ENCODE measurements at regions not wholly inside any gene's neighbourhood (a gene's known extent, or its start where the extent isn't known, plus 50 kb on each side); places are given as distances from the start of the nearest gene placed in this dataset.

DNA sequence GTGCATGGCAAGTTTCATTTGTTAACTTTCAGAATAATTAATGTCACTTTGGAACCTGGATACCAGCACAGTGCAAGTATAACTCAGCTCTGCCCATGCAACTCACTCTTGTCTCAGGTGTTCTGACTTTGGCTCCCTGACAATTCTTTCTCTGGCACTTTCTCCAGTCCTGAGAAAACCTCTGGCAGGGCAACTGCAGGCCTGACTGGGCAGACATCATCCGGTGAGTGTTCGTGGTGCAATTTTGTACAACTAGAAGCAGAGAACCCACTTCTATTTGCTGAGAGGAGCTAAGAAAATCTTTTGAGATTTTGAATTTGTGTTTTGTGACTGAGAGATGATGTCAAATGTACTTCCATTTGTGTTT is 143.0 kb downstream of the AQP4 start:
- H3K36me3 ChIP-seq (ENCODE audit: control insufficient read depth in 1 of 2, insufficient read depth in 2 of 2, low read length in 2 of 2), result no peaks in the 10 kb centered on the region
- H3K4me1 ChIP-seq (ENCODE audit: control insufficient read depth in 1 of 2, insufficient read depth in 2 of 2, low read length in 2 of 2), result no peaks in the 10 kb centered on the region
- no peaks in the 10 kb centered on the region for H3K27me3 ChIP-seq (ENCODE audit: control insufficient read depth in 1 of 2, insufficient read depth in 2 of 2, low read length in 2 of 2)
- no peak overlapping the region for H3K4me3 ChIP-seq (ENCODE audit: low read depth in 1 of 2, low read length in 2 of 2)
- H3K27ac ChIP-seq (ENCODE audit: low read depth, low read length), result no peak overlapping the region
- H3K9ac ChIP-seq (ENCODE audit: low read depth in 1 of 2, low read length in 2 of 2), result no peak overlapping the region
- no peaks in the 10 kb centered on the region for H3K9me3 ChIP-seq (ENCODE audit: control insufficient read depth in 1 of 2, low read length in 2 of 2)

DNA sequence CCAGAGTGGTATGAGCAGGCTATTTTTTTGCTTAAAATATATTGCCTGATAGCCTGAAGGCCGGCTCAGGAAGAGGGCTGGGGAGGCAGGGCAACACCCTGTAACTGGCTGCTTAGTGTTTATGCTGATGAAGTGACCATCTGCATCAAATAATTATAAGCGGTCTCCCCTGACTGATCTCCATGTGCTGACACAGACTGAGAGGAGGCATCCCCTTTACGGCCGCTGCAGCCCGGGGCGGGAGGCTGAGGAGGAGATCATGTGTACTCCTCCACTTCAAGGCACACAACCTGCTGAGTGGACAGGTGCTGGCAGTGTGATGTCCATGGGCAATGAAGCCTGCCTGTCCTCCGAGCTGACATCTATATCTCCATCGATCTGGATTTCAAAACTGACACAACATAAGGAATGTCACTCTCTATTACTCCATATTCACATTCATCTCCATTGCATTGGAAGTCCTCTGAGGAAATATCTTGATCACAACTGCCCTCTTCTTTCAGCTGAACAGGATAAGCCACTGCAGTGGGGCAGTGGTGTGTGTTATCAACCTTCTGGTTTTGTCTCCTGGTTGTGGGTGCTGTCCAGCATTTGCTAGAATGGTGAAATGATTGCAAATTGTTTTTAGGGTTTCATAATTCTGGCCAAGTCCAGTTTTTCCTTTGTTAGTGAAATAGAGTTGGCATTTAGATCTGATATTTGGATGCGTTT is 143.5 kb downstream of the AQP4 start:
- H3K36me3 ChIP-seq (ENCODE audit: control insufficient read depth in 1 of 2, insufficient read depth in 2 of 2, low read length in 2 of 2), result no peaks in the 10 kb centered on the region
- no peaks in the 10 kb centered on the region for H3K4me1 ChIP-seq (ENCODE audit: control insufficient read depth in 1 of 2, insufficient read depth in 2 of 2, low read length in 2 of 2)

DNA sequence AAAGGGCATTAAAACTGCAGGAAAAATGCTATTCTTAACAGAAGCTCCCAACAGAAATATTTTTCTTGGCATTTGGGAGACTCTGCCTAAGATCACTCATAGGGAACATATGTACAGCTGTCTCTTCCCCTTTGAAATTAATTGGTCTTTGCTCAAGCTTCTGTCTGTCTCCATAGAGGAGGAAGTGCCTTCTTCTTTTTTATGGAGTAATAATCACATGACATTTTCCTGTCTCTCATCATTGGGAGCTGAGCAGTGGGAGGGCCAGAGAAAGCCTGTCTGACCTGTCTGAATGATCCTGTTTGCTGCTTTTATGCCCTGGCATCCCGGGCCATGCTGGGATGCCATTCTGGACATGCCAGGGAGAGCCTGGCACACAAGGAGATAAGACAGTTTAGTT is 145.6 kb downstream of the AQP4 start:
- H3K27me3 ChIP-seq (ENCODE audit: control insufficient read depth in 1 of 2, insufficient read depth in 2 of 2, low read length in 2 of 2), result no peaks in the 10 kb centered on the region
- no peak overlapping the region for H3K9ac ChIP-seq (ENCODE audit: low read depth in 1 of 2, low read length in 2 of 2)
- no peak overlapping the region for H3K27ac ChIP-seq (ENCODE audit: low read depth, low read length)

More for the DNA sequence above, 143.5 kb downstream of the AQP4 start:
- H3K9ac ChIP-seq (ENCODE audit: low read depth in 1 of 2, low read length in 2 of 2), result no peak overlapping the region
- H3K4me3 ChIP-seq (ENCODE audit: low read depth in 1 of 2, low read length in 2 of 2), result no peak overlapping the region
- no peaks in the 10 kb centered on the region for H3K27me3 ChIP-seq (ENCODE audit: control insufficient read depth in 1 of 2, insufficient read depth in 2 of 2, low read length in 2 of 2)
- H3K27ac ChIP-seq (ENCODE audit: low read depth, low read length), result no peak overlapping the region
- no peaks in the 10 kb centered on the region for H3K9me3 ChIP-seq (ENCODE audit: control insufficient read depth in 1 of 2, low read length in 2 of 2)

DNA sequence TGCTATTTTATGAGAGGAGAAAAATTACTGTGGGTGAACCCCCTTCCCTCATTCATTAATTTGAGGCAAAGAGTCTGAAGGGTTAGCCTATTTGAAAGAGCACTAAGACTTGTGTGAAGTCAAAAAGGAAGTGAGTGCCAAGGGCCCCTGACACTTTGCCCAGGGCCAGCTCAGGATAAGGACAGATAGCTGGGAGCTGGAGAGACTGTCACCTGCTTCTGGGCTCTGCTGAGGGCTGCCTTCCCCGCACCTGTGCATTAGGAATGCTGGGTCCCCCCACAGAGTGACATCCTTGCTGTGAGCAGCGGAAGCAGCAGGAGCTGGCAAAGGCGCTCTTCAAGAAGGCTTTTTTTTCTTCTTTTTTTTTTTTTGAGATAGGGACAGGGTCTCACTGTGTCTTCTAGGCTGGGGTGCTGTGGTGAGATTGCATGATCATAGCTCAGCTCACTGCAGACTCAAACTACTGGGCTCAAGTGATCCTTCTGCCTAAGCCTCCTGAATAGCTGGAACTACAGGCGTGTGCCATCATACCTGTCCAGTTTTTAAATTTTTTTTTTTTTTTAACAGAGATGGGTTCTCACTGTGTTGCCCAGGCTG is 148.3 kb downstream of the AQP4 start:
- H3K27ac ChIP-seq (ENCODE audit: low read depth, low read length), result no peak overlapping the region
- H3K9me3 ChIP-seq (ENCODE audit: control insufficient read depth in 1 of 2, low read length in 2 of 2), result no peaks in the 10 kb centered on the region
- H3K4me1 ChIP-seq (ENCODE audit: control insufficient read depth in 1 of 2, insufficient read depth in 2 of 2, low read length in 2 of 2), result no peaks in the 10 kb centered on the region
- H3K36me3 ChIP-seq (ENCODE audit: control insufficient read depth in 1 of 2, insufficient read depth in 2 of 2, low read length in 2 of 2), result no peaks in the 10 kb centered on the region
- no peak overlapping the region for H3K4me3 ChIP-seq (ENCODE audit: low read depth in 1 of 2, low read length in 2 of 2)
- H3K27me3 ChIP-seq (ENCODE audit: control insufficient read depth in 1 of 2, insufficient read depth in 2 of 2, low read length in 2 of 2), result no peaks in the 10 kb centered on the region
- H3K9ac ChIP-seq (ENCODE audit: low read depth in 1 of 2, low read length in 2 of 2), result no peak overlapping the region

More for the DNA sequence above, 145.6 kb downstream of the AQP4 start:
- H3K9me3 ChIP-seq (ENCODE audit: control insufficient read depth in 1 of 2, low read length in 2 of 2), result no peaks in the 10 kb centered on the region
- no peaks in the 10 kb centered on the region for H3K36me3 ChIP-seq (ENCODE audit: control insufficient read depth in 1 of 2, insufficient read depth in 2 of 2, low read length in 2 of 2)
- H3K4me3 ChIP-seq (ENCODE audit: low read depth in 1 of 2, low read length in 2 of 2), result no peak overlapping the region
- no peaks in the 10 kb centered on the region for H3K4me1 ChIP-seq (ENCODE audit: control insufficient read depth in 1 of 2, insufficient read depth in 2 of 2, low read length in 2 of 2)

DNA sequence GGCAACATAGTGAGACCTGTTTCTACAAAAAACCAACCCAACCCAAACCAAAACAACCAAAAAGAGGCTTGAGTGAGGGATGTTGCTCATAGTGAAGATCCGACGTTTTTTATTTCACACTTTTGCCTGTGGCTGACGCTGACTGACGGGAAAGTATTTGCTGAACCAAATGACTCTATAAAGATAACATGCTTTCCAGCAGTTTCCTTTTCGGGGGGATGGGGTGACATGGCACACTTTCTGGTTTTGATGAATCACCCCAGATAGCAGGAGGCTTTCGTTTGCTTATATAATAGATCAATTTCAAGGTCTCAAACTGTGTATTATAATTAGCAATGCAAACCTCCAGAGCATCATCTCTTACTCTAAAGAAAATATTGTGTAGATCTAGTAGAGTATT is 150.8 kb downstream of the AQP4 start:
- no peak overlapping the region for H3K27ac ChIP-seq (ENCODE audit: low read depth, low read length)
- no peak overlapping the region for H3K4me3 ChIP-seq (ENCODE audit: low read depth in 1 of 2, low read length in 2 of 2)
- H3K36me3 ChIP-seq (ENCODE audit: control insufficient read depth in 1 of 2, insufficient read depth in 2 of 2, low read length in 2 of 2), result no peaks in the 10 kb centered on the region
- no peak overlapping the region for H3K9ac ChIP-seq (ENCODE audit: low read depth in 1 of 2, low read length in 2 of 2)
- peaks cover 0 to 5% of the 10 kb centered on the region in 2 donors for H3K4me1 ChIP-seq (ENCODE audit: control insufficient read depth in 1 of 2, insufficient read depth in 2 of 2, low read length in 2 of 2)
- H3K27me3 ChIP-seq (ENCODE audit: control insufficient read depth in 1 of 2, insufficient read depth in 2 of 2, low read length in 2 of 2), result no peaks in the 10 kb centered on the region
- no peaks in the 10 kb centered on the region for H3K9me3 ChIP-seq (ENCODE audit: control insufficient read depth in 1 of 2, low read length in 2 of 2)

DNA sequence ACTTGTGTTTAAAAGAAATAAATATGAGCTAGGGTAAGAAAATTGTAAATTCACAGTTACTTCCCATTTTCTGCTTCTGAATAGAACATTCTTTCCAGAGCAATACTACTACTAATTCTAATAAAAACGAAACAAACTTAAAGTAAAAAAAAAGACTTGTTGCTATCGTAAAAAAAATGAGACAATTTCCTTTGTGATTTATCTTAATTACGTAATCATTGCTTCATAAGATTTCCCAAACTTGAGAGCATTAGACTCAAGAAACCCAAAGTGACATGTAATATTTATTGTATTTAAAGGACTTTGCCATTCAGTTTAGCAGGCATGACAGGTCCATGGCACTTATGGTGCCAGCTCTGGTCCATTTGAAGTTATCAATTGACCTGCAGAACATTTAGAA is 153.8 kb downstream of the AQP4 start:
- H3K4me3 ChIP-seq (ENCODE audit: low read depth in 1 of 2, low read length in 2 of 2), result no peak overlapping the region
- H3K27me3 ChIP-seq (ENCODE audit: control insufficient read depth in 1 of 2, insufficient read depth in 2 of 2, low read length in 2 of 2), result no peaks in the 10 kb centered on the region
- H3K9ac ChIP-seq (ENCODE audit: low read depth in 1 of 2, low read length in 2 of 2), result no peak overlapping the region
- no peaks in the 10 kb centered on the region for H3K9me3 ChIP-seq (ENCODE audit: control insufficient read depth in 1 of 2, low read length in 2 of 2)
- peaks cover 6 to 14% of the 10 kb centered on the region in 2 donors for H3K4me1 ChIP-seq (ENCODE audit: control insufficient read depth in 1 of 2, insufficient read depth in 2 of 2, low read length in 2 of 2)
- H3K27ac ChIP-seq (ENCODE audit: low read depth, low read length), result no peak overlapping the region
- H3K36me3 ChIP-seq (ENCODE audit: control insufficient read depth in 1 of 2, insufficient read depth in 2 of 2, low read length in 2 of 2), result no peaks in the 10 kb centered on the region

DNA sequence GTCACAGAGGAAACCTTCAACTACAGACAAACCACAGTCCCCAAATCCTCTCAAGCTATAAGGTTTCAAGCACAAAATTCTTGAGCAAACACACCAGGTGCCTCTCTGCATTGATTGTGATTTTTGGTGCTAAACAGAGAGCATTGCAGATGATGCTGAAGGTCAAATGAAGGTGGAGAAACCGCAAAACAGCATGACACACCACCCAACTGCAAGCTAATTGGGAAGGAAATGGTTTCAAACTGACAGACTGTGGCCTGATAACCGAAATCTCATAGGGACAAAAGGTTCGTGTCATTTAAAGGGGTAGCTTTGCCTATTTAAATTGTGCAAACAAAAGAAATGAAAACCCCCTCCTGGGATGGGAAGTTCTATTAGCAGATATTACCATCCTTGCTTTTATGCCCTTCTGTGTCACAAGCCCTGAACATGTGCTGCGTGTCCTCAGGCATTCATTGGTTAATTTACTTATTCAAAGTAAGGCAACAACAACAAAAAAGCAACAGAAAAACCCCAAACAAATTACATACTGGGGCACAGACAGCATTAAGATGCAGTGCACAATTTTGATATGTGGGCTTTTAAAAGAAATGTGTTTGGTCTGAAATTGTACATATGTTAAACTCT is 154.9 kb downstream of the AQP4 start:
- H3K9ac ChIP-seq (ENCODE audit: low read depth in 1 of 2, low read length in 2 of 2), result no peak overlapping the region
- H3K36me3 ChIP-seq (ENCODE audit: control insufficient read depth in 1 of 2, insufficient read depth in 2 of 2, low read length in 2 of 2), result no peaks in the 10 kb centered on the region
- H3K4me3 ChIP-seq (ENCODE audit: low read depth in 1 of 2, low read length in 2 of 2), result no peak overlapping the region
- peaks cover 6 to 21% of the 10 kb centered on the region in 2 donors for H3K4me1 ChIP-seq (ENCODE audit: control insufficient read depth in 1 of 2, insufficient read depth in 2 of 2, low read length in 2 of 2)
- H3K9me3 ChIP-seq (ENCODE audit: control insufficient read depth in 1 of 2, low read length in 2 of 2), result no peaks in the 10 kb centered on the region
- H3K27me3 ChIP-seq (ENCODE audit: control insufficient read depth in 1 of 2, insufficient read depth in 2 of 2, low read length in 2 of 2), result no peaks in the 10 kb centered on the region
- H3K27ac ChIP-seq (ENCODE audit: low read depth, low read length), result no peak overlapping the region

DNA sequence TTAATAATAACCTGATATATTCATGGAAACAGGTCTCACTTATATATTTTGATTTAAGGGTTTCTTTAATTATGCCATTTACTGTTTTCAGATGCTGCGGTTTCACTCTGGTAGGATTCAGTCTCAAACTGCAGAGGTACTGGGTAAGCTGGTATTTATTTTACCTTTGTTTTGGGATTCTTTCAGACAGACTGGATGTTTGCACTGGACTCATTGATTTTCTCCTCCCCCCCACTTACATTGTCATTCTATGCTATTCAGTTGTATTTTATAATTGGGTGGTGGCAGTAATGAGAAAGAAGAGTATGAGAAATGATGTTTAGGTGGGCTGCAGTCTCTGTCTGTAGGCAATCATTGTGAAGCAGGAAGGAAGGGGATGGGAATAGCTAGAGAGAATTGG is 155.6 kb downstream of the AQP4 start:
- no peaks in the 10 kb centered on the region for H3K9me3 ChIP-seq (ENCODE audit: control insufficient read depth in 1 of 2, low read length in 2 of 2)
- no peaks in the 10 kb centered on the region for H3K27me3 ChIP-seq (ENCODE audit: control insufficient read depth in 1 of 2, insufficient read depth in 2 of 2, low read length in 2 of 2)
- H3K4me3 ChIP-seq (ENCODE audit: low read depth in 1 of 2, low read length in 2 of 2), result no peak overlapping the region
- H3K4me1 ChIP-seq (ENCODE audit: control insufficient read depth in 1 of 2, insufficient read depth in 2 of 2, low read length in 2 of 2), result peaks cover 6 to 21% of the 10 kb centered on the region in 2 donors
- H3K9ac ChIP-seq (ENCODE audit: low read depth in 1 of 2, low read length in 2 of 2), result no peak overlapping the region
- H3K36me3 ChIP-seq (ENCODE audit: control insufficient read depth in 1 of 2, insufficient read depth in 2 of 2, low read length in 2 of 2), result no peaks in the 10 kb centered on the region
- H3K27ac ChIP-seq (ENCODE audit: low read depth, low read length), result no peak overlapping the region

DNA sequence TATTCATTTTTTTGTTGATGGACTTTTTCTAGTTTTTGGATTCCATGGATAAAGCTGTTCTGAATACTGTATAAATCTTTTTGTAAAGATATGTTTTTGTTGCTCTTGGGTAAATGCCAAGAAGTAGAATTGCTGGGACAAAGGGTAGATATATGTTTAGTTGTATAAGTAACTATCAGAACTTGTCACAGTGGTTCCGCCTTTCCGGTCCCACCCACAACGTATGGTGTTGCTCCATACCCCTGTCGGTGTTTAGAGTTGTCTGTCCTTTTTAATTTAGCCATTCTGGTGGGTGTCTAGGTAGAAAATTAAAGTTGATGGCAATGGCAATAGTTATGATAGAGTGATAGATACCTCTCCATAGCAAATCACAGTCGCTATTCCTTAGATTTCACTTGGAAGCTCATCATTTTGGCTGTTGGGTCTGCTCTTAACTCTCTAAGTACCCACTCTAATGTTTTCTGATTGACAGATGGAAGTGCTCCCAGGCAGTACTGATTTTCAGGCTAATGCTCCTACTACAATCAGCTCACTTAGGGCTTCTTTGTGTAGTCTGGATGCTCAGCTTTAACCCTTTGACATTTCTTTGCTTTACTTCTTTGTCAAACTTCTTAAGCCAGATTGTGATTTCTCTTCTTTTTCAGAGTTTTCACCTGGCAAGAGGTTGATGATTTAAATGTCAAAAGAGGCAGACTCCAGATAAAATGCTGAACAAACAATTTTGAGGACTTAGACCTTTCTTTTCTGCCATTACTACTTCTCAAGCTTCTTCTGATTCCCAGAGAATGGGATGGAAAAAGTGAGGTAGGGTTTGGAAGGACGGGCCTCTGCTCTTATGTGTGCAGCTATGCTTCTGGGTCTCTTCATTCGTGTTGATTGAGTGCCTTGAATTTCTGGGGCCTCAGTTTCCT is 156.4 kb downstream of the AQP4 start:
- Histone ChIP-seq H3K4me1 (ENCODE audit: control insufficient read depth in 1 of 2, insufficient read depth in 2 of 2, low read length in 2 of 2) (peaks cover 6 to 21% of the 10 kb centered on the region in 2 donors), H3K9ac (ENCODE audit: low read depth in 1 of 2, low read length in 2 of 2) (no peak overlapping the region), H3K27ac (ENCODE audit: low read depth, low read length) (no peak overlapping the region), H3K4me3 (ENCODE audit: low read depth in 1 of 2, low read length in 2 of 2) (no peak overlapping the region), H3K9me3 (ENCODE audit: control insufficient read depth in 1 of 2, low read length in 2 of 2) (no peaks in the 10 kb centered on the region), H3K36me3 (ENCODE audit: control insufficient read depth in 1 of 2, insufficient read depth in 2 of 2, low read length in 2 of 2) (no peaks in the 10 kb centered on the region), H3K27me3 (ENCODE audit: control insufficient read depth in 1 of 2, insufficient read depth in 2 of 2, low read length in 2 of 2) (no peaks in the 10 kb centered on the region)

DNA sequence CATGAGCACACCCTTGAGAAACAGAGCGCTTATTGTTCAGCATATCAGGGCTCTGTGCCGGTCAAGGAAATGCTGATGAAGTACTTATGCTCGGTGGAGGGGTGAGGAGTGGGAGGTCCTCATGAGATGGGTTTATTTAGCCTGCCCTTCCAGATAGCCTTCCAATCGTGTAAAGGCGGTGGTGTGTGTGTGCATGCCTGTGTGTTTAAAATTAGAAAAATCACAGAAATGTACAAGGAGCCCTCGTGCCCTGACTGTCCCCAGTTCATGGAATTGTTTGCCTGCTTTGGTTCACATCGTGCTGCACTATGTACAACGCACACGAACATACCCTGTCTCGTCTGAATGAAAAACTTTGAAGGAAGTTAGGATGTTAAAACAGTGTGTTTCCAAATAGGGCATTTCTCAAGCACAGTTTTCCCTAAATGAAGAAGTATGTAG is 158.6 kb downstream of the AQP4 start:
- Histone ChIP-seq H3K36me3 (ENCODE audit: control insufficient read depth in 1 of 2, insufficient read depth in 2 of 2, low read length in 2 of 2) (no peaks in the 10 kb centered on the region), H3K27ac (ENCODE audit: low read depth, low read length) (no peak overlapping the region), H3K27me3 (ENCODE audit: control insufficient read depth in 1 of 2, insufficient read depth in 2 of 2, low read length in 2 of 2) (no peaks in the 10 kb centered on the region), H3K4me1 (ENCODE audit: control insufficient read depth in 1 of 2, insufficient read depth in 2 of 2, low read length in 2 of 2) (peaks cover 6 to 21% of the 10 kb centered on the region in 2 donors), H3K9ac (ENCODE audit: low read depth in 1 of 2, low read length in 2 of 2) (no peak overlapping the region), H3K4me3 (ENCODE audit: low read depth in 1 of 2, low read length in 2 of 2) (peak overlapping the region in 1 of 2 donors; percentile 9), H3K9me3 (ENCODE audit: control insufficient read depth in 1 of 2, low read length in 2 of 2) (no peaks in the 10 kb centered on the region)

All from duodenal mucosa (tissue), 2 donors.